Activated CD8-positive, alpha-beta T cell treated with anti-CD3 and anti-CD28 coated beads for 36 hours (primary cell): ENCODE measurements at regions not wholly inside any gene's neighbourhood (a gene's known extent, or its start where the extent isn't known, plus 50 kb on each side); places are given as distances from the start of the nearest gene placed in this dataset.
A peak's percentile ranks its signal among the peaks of the same experiment; 100 is the strongest.
"Not testable (repeated sequence)": the region's sequence is repeated elsewhere in the genome, so short reads cannot be mapped to it uniquely, and the experiment has no call there.

Experiments used
- ATAC-seq: fragments of 200-7000 bp; cut with Tn5 transposase; one replicate; pipeline ENCODE4 v1.10.0; 2021; ENCODE audit warnings: mild to moderate bottlenecking, moderate library complexity
- CTCF ChIA-PET: fragments of 350-600 bp; sonication (Branson Sonifier 250); formaldehyde crosslinking; loops from one replicate; lab custom pipeline; 2021; ENCODE audit warnings: antibody characterized with exemption; lab: Charles Lee
- POLR2A ChIA-PET: fragments of 350-600 bp; sonication (Branson Sonifier 250); formaldehyde crosslinking; loops from one replicate; lab custom pipeline; 2021; ENCODE audit warnings: antibody characterized with exemption; lab: Charles Lee
- DNase-seq: peaks from one replicate; pipeline ENCODE4 v3.0.0-alpha.2; 2020
- H3K27ac Mint-ChIP-seq: one replicate; pipeline ENCODE4 v1.8.0; 2021; ENCODE audit warnings: mild to moderate bottlenecking, mixed read lengths
- H3K27me3 Mint-ChIP-seq: one replicate; pipeline ENCODE4 v1.8.0; 2021; ENCODE audit warnings: mixed read lengths
- H3K36me3 Mint-ChIP-seq: one replicate; pipeline ENCODE4 v1.8.0; 2021; ENCODE audit warnings: low read depth, mixed read lengths
- H3K4me1 Mint-ChIP-seq: one replicate; pipeline ENCODE4 v1.8.0; 2021; ENCODE audit warnings: low read depth, mixed read lengths
- H3K4me3 Mint-ChIP-seq: one replicate; pipeline ENCODE4 v1.8.0; 2021; ENCODE audit warnings: mild to moderate bottlenecking, moderate library complexity, mixed read lengths
- H3K9me3 Mint-ChIP-seq: one replicate; pipeline ENCODE4 v1.8.0; 2021; ENCODE audit warnings: mixed read lengths
- intact Hi-C: fragments of 100-400 bp; cut with micrococcal nuclease; formaldehyde crosslinking; loops from one replicate; pipeline ENCODE4 v1.10.0; 2022
- TF ChIP-seq, protein P1 (sequence below): fragments of 200-600 bp; IDR thresholded peaks from one replicate; pipeline ENCODE4 v1.8.0; 2022; ENCODE audit warnings: antibody characterized with exemption, mild to moderate bottlenecking

DNA sequence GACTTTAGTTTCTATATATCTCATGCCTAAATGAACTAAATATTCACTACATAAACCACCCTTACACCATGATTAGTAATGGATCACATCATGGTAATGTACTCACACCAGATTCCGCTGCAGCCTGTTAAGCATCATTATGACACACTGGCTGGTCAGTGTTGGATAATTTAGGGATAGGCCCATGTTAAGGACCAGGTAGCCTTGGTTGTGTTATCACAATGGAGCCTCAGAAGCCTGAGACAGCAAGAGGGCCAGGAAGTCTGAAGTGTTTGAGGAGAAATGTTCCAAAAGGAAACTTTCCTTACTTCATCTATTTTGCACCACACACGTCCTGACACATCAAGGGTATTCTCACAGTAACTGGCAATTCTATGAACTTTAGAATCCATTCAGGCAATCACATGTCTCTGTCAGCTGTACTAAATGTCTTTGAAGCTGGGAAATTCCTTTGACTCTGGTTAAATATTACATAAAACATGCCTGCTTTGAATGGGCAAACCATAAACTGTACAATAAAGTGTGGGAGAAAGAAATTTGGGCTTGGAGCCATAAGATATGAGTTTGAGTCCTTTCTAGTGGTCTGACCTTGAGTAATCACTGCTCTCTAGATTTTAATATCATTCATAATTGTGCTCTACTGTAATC lies 105.3 kb upstream of the DPT start:
- no peak for ATAC-seq
- intact Hi-C loops, result no loop called here
- ChIA-PET CTCF (no interaction called here), POLR2A (interaction anchor here (0.6 kb wide), 1 partner anchor 10 kb away, joined by 3 read pairs; no protein-coding TSS in a partner anchor)
- Mint-ChIP-seq H3K4me3 (no peak overlapping the region), H3K36me3 (no peaks in the 10 kb centered on the region), H3K9me3 (no peaks in the 10 kb centered on the region), H3K27me3 (no peaks in the 10 kb centered on the region), H3K4me1 (peaks cover 13% of the 10 kb centered on the region), H3K27ac (peak overlapping the region; percentile 80)
- DNase-seq, result no peak
- TF ChIP-seq, protein P1, sequence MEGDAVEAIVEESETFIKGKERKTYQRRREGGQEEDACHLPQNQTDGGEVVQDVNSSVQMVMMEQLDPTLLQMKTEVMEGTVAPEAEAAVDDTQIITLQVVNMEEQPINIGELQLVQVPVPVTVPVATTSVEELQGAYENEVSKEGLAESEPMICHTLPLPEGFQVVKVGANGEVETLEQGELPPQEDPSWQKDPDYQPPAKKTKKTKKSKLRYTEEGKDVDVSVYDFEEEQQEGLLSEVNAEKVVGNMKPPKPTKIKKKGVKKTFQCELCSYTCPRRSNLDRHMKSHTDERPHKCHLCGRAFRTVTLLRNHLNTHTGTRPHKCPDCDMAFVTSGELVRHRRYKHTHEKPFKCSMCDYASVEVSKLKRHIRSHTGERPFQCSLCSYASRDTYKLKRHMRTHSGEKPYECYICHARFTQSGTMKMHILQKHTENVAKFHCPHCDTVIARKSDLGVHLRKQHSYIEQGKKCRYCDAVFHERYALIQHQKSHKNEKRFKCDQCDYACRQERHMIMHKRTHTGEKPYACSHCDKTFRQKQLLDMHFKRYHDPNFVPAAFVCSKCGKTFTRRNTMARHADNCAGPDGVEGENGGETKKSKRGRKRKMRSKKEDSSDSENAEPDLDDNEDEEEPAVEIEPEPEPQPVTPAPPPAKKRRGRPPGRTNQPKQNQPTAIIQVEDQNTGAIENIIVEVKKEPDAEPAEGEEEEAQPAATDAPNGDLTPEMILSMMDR, result no peak

DNA sequence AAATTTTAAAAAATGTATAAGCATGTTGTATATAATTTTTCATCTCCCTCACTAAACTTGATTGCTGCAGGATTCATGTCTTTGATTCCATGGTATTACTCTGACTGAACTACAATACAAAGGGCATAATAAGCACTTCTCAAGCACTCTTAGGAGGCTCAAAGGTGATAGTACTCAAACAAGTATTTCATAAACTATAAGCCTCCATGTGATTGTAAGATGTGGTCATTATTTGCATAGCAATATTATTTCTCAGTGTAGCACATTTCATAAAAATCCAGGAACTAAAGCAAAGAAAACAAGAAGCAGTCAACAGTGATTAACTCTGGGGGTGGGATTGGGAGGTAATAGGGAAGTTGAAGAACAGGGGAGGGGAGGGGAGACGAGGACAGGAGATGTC lies 106.2 kb upstream of the DPT start:
- Mint-ChIP-seq H3K27me3 (no peaks in the 10 kb centered on the region), H3K36me3 (no peaks in the 10 kb centered on the region), H3K4me1 (peaks cover 13% of the 10 kb centered on the region), H3K9me3 (no peaks in the 10 kb centered on the region), H3K27ac (no peak overlapping the region), H3K4me3 (no peak overlapping the region)
- ChIA-PET POLR2A (no interaction called here), CTCF (no interaction called here)
- DNase-seq, result no peak
- intact Hi-C loops, result no loop called here
- TF ChIP-seq, protein P1, result no peak
- ATAC-seq, result no peak

- ChIA-PET POLR2A (no interaction called here), CTCF (no interaction called here)
- Mint-ChIP-seq H3K27me3 (no peaks in the 10 kb centered on the region), H3K9me3 (no peaks in the 10 kb centered on the region), H3K36me3 (no peaks in the 10 kb centered on the region), H3K4me1 (peaks cover 13% of the 10 kb centered on the region), H3K27ac (no peak overlapping the region), H3K4me3 (no peak overlapping the region)
- TF ChIP-seq, protein P1, result no peak
- intact Hi-C loops, result no loop called here
- ATAC-seq (no peak), DNase-seq (no peak)
Measured at GRCh38 chr1:168835791-168836190, 106.8 kb upstream of the DPT start.

GRCh38 chr1:168836469-168836868 lies 107.5 kb upstream of the DPT start:
- Mint-ChIP-seq H3K27ac (no peak overlapping the region), H3K9me3 (no peaks in the 10 kb centered on the region), H3K4me1 (peaks cover 13% of the 10 kb centered on the region), H3K4me3 (no peak overlapping the region), H3K27me3 (no peaks in the 10 kb centered on the region), H3K36me3 (no peaks in the 10 kb centered on the region)
- no peak for DNase-seq
- CTCF ChIA-PET, result no interaction called here
- POLR2A ChIA-PET, result no interaction called here
- TF ChIP-seq, protein P1, result no peak
- intact Hi-C loops, result no loop called here
- no peak for ATAC-seq

DNA sequence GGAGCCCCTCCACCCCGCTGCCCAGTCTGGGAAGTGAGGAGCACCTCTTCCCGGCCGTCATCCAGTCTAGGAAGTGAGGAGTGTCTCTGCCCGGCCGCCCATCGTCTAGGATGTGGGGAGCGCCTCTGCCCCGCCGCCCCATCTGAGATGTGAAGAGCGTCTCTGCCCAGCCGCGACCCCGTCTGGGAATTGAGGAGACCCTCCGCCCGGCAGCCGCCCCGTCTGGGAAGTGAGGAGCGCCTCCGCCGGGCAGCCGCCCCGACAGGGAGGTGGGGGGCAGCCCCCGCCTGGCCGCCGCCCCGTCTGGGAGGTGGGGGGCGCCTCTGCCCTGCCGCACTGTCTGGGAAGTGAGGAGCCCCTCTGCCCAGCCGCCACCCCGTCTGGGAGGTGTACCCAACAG lies 108.2 kb upstream of the DPT start:
- H3K27me3 Mint-ChIP-seq, H3K4me3 Mint-ChIP-seq: not testable (repeated sequence)

More for the DNA sequence above, 108.2 kb upstream of the DPT start:
- intact Hi-C loops, H3K36me3 Mint-ChIP-seq, POLR2A ChIA-PET, H3K27ac Mint-ChIP-seq, H3K9me3 Mint-ChIP-seq, CTCF ChIA-PET, ATAC-seq, DNase-seq: not testable (repeated sequence)
- peaks cover 13% of the 10 kb centered on the region for H3K4me1 Mint-ChIP-seq
